HG03575 (cell line): ENCODE measurements at regions not wholly inside any gene's neighbourhood (a gene's known extent, or its start where the extent isn't known, plus 50 kb on each side); places are given as distances from the start of the nearest gene placed in this dataset.
"Not testable (repeated sequence)": the region's sequence is repeated elsewhere in the genome, so short reads cannot be mapped to it uniquely, and the experiment has no call there.

ENCODE experiments used
- ATAC-seq: cut with Tn5 transposase; IDR thresholded peaks from one replicate; pipeline ENCODE4 v1.9.1; 2021; ENCODE audit not compliant: unreplicated experiment, insufficient number of reproducible peaks, low FRiP score; ENCODE audit errors: extremely low read depth

- ATAC-seq: no peak
Measured at GRCh38 chr4:154041640-154042039, 252.8 kb upstream of the SFRP2 start.

- ATAC-seq: no peak
Measured at GRCh38 chr4:154039435-154040343, 250.8 kb upstream of the SFRP2 start.

GRCh38 chr4:154036856-154037255 lies 248.0 kb upstream of the SFRP2 start:
- no peak for ATAC-seq

DNA sequence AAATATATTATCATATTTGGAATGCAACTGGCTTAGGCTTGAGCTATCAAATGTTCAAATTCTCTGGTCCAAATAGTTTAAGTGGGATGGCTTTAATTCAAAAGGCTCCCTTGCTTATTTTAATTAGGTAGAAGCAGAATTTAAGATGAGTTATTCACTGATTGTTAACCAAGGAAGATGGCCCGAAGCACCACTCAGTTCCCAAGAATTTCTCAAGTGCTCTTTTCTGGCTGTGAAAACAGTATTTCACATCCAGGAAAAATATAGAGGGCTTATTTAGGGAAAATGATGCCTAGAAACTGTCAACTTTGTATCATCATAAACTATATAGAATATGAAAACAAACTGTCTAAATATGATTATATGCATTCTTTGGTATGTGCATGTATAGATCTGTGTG lies 246.5 kb upstream of the SFRP2 start:
- no peak for ATAC-seq

DNA sequence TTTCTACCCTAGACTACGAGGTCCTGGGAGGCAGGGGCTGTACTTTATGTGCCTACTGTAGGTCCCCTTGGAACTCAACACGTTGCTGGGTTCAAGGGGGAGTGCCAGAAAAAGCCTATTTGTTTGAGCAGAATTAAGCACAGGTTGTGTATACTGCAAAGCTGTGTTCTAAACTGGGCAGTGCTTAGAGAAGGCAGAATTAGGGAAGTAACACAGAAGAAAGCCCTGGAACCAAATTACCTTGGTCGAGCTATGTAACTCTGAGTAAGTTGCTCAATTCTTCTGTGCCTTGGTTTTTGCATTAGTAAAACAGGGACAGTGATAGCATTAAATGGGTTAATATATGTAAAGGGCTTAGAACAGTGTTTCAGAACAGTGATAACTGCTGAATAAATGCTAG lies 245.0 kb upstream of the SFRP2 start:
- no peak for ATAC-seq

DNA sequence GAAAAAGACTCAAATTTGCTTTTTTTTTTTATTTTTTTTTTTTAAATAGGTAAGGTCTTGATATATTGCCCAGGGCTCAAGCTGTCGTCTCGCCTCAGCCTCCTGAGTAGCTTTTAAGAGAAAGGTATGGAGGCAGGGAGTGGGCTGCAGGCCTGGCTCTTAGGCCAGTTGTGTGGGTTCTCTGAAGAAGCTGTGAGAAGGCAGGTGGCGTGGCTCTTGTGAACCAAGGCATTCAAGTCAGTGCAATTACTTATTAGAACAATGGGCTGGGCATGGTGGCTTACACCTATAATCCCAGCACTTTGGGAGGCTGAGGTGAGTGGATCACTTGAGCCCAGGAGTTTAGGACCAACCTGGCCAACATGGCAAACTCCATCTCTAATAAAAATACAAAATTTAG lies 244.0 kb upstream of the SFRP2 start:
- ATAC-seq: no peak

DNA sequence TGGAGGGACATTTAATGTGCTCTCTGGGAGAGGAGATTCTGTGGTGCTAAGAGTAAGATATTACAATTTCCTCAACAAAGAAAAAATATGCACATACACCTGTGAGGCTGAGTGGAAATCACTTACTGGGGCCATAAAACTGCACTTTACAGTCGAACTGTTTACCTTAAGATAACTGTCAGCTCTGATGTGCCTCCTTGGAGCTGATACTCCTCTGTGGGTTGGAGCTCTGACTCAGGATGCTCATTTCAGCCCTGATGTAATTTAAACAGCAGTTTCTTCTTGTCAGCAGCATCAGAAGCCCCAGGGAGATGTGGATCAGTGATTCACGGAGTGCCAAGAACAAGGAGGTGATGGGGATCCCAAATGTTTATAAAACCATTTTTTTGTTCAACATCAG lies 241.9 kb upstream of the SFRP2 start:
- ATAC-seq: no peak

DNA sequence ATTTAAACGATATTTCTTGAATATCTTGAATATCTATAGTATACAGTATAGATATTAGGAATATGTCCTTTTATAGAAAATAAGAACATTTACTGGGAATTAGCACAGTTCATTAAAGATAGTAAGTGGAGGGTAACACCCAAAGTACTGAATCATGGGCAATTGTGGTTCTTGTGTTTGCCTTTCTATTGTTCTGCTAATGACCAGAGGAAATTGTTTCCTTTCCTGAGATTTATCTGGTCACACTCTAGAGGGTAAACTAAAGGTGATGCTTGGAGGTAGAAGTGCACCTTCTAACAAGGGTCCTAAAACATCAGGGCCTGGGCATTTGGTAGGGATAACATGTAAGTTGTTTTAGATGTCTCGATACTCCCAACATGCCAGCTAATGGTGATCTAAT lies 241.3 kb upstream of the SFRP2 start:
- no peak for ATAC-seq

GRCh38 chr4:154029171-154029570 lies 240.3 kb upstream of the SFRP2 start:
- no peak for ATAC-seq

DNA sequence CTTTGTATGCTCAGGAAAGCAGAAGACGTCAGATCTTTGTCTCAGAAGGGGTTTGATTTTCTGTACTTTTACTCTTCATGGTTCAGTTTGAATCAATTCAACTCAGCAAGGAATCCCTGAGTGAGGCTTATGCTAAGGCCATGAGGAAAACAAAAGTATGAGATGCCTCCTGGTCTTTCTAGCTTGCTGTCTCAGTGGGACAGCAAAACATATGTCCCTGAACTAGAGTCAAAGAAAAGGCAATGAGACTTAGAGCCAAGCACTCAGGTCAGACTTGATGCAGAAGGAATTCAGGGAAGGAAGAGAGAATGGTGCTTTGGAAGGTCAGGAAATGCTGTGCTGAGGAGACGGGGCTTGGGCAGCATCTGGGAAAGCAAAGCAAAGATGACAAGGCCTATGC lies 236.2 kb upstream of the SFRP2 start:
- ATAC-seq: no peak

GRCh38 chr4:154024097-154024694 lies 235.3 kb upstream of the SFRP2 start:
- no peak for ATAC-seq

DNA sequence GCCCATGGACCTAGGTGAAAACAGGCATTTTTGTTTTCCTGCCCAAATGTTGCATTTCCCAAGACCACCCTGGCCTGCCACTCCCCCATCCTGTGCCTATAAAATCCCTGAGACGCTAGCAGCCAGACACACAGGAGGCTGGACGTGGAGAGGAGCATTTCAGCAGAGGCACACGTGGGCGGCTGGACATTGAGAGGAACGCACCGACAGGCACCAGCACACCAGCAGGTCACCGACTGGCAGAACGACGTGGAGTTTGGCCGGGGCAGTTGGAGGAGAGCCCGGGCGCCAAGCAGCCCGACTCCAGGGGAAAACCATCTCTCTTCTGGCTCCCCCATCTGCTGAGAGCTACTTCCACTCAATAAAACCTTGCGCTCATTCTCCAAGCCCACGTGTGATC lies 234.8 kb upstream of the SFRP2 start:
- ATAC-seq: not testable (repeated sequence)

- ATAC-seq: no peak
Measured at GRCh38 chr4:154019811-154020210, 230.9 kb upstream of the SFRP2 start.

GRCh38 chr4:154018659-154019058 lies 229.8 kb upstream of the SFRP2 start:
- ATAC-seq: no peak

- ATAC-seq: no peak
Measured at GRCh38 chr4:154015578-154015977, 226.7 kb upstream of the SFRP2 start.

DNA sequence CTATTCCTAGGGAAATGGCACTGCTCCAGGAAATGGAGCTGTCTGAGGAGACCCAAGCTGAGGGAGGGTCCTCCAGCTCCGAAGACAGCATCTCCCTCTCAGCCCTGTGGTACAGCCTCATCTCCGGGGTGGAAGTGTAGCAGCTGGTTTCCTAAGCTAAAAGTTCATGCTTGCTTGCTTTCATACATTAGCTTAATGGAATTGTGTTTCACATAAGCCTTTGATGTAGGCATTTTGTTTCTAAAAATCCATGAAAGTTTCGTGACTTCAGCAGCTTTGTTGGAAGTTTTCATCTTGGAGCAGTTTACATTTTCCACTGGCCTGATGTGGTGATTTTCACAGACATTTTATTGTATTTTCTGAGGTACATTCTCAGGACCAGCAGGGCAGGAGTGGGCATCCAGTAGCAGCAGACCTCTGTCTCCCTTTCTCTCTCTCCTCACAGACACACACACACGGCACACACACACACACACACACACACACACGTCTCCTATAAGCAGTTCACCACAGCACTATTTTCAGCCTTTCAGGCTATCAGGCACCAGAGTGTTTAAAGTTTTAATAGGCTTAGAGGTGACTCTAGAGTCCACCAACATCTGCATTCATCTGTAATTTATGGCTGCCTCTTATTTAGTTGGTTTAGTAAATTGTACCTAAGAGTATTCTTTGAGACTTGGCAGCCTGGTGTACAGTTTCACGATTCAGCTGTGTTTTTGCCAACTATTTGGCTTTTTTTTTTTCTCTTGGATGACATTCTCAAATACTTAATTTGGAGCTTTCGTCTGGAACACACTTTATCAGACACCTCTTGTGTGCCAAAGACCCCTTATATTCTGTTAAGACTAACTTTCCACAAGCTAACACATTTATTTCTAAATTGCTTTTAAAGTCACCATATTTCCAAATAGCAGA lies 225.8 kb upstream of the SFRP2 start:
- ATAC-seq: no peak

DNA sequence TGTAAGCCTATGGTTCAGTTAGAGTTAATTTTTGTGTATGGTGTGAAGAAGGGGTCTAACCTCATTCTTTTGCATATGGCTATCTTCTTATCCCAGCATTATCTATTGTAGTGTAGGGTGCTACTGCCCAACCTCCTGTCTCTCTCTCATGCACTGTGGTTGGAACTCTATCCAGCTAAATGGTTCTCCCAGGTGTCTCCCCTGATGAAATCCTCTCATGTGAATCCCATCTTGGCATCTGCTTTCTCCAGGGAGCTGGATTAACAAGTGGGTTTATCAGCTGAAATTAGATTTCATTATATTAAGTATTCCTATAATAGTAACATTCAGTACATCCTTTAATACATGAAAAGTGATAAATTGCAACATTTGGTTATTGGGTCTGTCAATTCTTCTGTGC lies 224.7 kb upstream of the SFRP2 start:
- no peak for ATAC-seq

DNA sequence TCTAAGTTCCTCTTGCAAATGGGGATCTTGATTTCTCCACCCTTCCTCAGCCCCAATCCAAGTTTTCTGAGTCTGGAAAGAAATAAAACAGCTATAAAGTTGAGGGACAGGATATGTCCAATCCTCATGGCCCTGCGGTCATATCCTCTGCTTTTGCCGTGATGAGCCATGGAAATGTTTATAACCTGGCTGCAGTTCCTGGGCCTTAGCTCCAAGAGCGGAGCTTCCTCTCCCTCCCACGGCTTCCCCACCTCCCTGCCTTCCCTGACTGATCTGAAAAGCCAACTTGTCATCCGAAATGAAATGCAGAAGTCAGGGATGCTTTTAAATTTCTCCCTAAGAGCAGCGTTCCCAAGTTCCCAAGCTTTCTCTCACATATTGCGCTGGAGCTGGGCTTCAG lies 221.5 kb upstream of the SFRP2 start:
- ATAC-seq: no peak

GRCh38 chr4:154009788-154010187 lies 220.9 kb upstream of the SFRP2 start:
- ATAC-seq: no peak

- ATAC-seq: no peak
Measured at GRCh38 chr4:154009191-154009590, 220.3 kb upstream of the SFRP2 start.
